ENCODE measurements at regions not wholly inside any gene's neighbourhood (a gene's known extent, or its start where the extent isn't known, plus 50 kb on each side); places are given as distances from the start of the nearest gene placed in this dataset.

DNA sequence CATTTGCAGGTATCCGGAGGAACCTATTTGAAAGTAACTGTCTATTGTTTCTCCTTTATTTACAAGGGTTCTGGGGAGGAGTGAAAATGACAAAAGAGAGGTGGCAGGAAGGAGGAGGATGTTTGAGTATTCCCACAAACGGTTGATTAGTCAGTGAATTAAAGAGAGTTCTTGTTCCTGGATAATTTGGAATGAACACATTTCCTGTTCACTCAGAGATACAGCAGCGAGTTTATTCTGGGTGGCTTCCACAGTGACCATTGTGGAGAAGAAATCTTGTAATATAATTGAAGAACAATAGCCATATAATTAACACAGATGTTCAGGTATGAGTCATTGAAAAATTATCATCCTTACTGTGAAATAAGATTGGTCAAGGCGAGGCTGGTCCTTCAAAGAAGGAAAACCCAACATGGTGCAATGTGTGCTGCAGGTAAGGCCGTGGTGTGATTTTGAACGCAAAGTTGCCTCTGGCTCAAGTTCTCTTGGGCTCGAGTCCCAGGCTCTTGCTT lies 77.3 kb downstream of the NFKBIZ start:
- ATAC-seq: no peak
- TF ChIP-seq GLIS3 (CRISPR knock-in tag; IDR thresholded peaks at IDR 0.05) (no peak), SNAI2 (CRISPR knock-in tag; IDR thresholded peaks at IDR 0.05) (no peak), ZC3H10 (CRISPR knock-in tag; IDR thresholded peaks at IDR 0.05) (no peak), ZFP30 (CRISPR knock-in tag; IDR thresholded peaks at IDR 0.05) (no peak), ZNF565 (CRISPR knock-in tag; conservative IDR thresholded peaks at IDR 0.05; ENCODE audit: low read depth) (no peak), ZNF70 (CRISPR knock-in tag; IDR thresholded peaks at IDR 0.05) (no peak), CREB5 (CRISPR knock-in tag; IDR thresholded peaks at IDR 0.05; ENCODE audit: low read depth) (no peak), PPARA (CRISPR knock-in tag; IDR thresholded peaks at IDR 0.05; ENCODE audit: borderline replicate concordance) (no peak), TCF4 (CRISPR knock-in tag; IDR thresholded peaks at IDR 0.05; ENCODE audit: borderline replicate concordance) (no peak), TOX (CRISPR knock-in tag; IDR thresholded peaks at IDR 0.05; ENCODE audit: borderline replicate concordance) (no peak), ARNTL (CRISPR knock-in tag; IDR thresholded peaks at IDR 0.05; ENCODE audit: borderline replicate concordance, low read depth) (no peak), RARB (CRISPR knock-in tag; IDR thresholded peaks at IDR 0.05) (no peak), ISL1 (CRISPR knock-in tag; IDR thresholded peaks at IDR 0.05) (no peak)
- TF ChIP-seq, protein P1, sequence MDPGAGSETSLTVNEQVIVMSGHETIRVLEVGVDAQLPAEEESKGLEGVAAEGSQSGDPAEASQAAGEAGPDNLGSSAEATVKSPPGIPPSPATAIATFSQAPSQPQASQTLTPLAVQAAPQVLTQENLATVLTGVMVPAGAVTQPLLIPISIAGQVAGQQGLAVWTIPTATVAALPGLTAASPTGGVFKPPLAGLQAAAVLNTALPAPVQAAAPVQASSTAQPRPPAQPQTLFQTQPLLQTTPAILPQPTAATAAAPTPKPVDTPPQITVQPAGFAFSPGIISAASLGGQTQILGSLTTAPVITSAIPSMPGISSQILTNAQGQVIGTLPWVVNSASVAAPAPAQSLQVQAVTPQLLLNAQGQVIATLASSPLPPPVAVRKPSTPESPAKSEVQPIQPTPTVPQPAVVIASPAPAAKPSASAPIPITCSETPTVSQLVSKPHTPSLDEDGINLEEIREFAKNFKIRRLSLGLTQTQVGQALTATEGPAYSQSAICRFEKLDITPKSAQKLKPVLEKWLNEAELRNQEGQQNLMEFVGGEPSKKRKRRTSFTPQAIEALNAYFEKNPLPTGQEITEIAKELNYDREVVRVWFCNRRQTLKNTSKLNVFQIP (CRISPR knock-in tag; IDR thresholded peaks at IDR 0.05; ENCODE audit: borderline replicate concordance, low read depth): no peak
- TF ChIP-seq, protein P2, sequence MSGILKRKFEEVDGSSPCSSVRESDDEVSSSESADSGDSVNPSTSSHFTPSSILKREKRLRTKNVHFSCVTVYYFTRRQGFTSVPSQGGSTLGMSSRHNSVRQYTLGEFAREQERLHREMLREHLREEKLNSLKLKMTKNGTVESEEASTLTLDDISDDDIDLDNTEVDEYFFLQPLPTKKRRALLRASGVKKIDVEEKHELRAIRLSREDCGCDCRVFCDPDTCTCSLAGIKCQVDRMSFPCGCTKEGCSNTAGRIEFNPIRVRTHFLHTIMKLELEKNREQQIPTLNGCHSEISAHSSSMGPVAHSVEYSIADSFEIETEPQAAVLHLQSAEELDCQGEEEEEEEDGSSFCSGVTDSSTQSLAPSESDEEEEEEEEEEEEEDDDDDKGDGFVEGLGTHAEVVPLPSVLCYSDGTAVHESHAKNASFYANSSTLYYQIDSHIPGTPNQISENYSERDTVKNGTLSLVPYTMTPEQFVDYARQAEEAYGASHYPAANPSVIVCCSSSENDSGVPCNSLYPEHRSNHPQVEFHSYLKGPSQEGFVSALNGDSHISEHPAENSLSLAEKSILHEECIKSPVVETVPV (CRISPR knock-in tag; IDR thresholded peaks at IDR 0.05): no peak
- TF ChIP-seq, protein P3, sequence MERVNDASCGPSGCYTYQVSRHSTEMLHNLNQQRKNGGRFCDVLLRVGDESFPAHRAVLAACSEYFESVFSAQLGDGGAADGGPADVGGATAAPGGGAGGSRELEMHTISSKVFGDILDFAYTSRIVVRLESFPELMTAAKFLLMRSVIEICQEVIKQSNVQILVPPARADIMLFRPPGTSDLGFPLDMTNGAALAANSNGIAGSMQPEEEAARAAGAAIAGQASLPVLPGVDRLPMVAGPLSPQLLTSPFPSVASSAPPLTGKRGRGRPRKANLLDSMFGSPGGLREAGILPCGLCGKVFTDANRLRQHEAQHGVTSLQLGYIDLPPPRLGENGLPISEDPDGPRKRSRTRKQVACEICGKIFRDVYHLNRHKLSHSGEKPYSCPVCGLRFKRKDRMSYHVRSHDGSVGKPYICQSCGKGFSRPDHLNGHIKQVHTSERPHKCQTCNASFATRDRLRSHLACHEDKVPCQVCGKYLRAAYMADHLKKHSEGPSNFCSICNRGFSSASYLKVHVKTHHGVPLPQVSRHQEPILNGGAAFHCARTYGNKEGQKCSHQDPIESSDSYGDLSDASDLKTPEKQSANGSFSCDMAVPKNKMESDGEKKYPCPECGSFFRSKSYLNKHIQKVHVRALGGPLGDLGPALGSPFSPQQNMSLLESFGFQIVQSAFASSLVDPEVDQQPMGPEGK (CRISPR knock-in tag; IDR thresholded peaks at IDR 0.05; ENCODE audit: borderline replicate concordance): no peak

- ATAC-seq: peak; percentile 80
- TF ChIP-seq ISL1 (CRISPR knock-in tag; IDR thresholded peaks at IDR 0.05) (peak; percentile 19; the same call in 1 of the 2 replicates), PPARA (CRISPR knock-in tag; IDR thresholded peaks at IDR 0.05; ENCODE audit: borderline replicate concordance) (no peak)
These were observed 79.6 kb downstream of the NFKBIZ start for GRCh38 chr3:101928890-101929289.

DNA sequence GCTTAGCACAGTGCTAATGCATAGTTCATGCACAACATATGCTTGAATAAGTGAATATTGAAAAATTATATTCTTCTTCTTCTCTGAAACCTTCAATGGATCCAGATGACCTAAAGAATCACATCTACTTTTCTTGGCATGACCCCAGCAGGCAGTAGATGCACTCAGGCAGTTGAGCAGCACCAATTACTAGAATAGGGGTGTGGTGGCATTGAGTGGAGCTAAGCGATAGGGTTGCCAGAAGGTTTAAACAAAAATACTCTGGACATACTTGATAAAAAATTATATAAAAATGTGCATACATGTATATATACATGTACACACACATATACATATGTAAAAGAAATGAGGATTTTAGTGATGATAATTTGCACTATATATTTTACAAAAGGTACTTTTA lies 81.8 kb downstream of the NFKBIZ start:
- ATAC-seq: no peak
- no peak for TF ChIP-seq ZC3H10 (CRISPR knock-in tag; IDR thresholded peaks at IDR 0.05)
- TF ChIP-seq PPARA (CRISPR knock-in tag; IDR thresholded peaks at IDR 0.05; ENCODE audit: borderline replicate concordance): no peak
- TF ChIP-seq ZFP30 (CRISPR knock-in tag; IDR thresholded peaks at IDR 0.05): no peak
- TF ChIP-seq ZNF8 (CRISPR knock-in tag; IDR thresholded peaks at IDR 0.05): no peak
- no peak for TF ChIP-seq ZFP3 (CRISPR knock-in tag; IDR thresholded peaks at IDR 0.05)
- TF ChIP-seq RARB (CRISPR knock-in tag; IDR thresholded peaks at IDR 0.05): no peak
- no peak for TF ChIP-seq TSHZ2 (CRISPR knock-in tag; IDR thresholded peaks at IDR 0.05)
- no peak for TF ChIP-seq OSR1 (CRISPR knock-in tag; IDR thresholded peaks at IDR 0.05)
- TF ChIP-seq TCF4 (CRISPR knock-in tag; IDR thresholded peaks at IDR 0.05; ENCODE audit: borderline replicate concordance): no peak
- no peak for TF ChIP-seq CREB5 (CRISPR knock-in tag; IDR thresholded peaks at IDR 0.05; ENCODE audit: low read depth)
- TF ChIP-seq, protein P3 (CRISPR knock-in tag; IDR thresholded peaks at IDR 0.05; ENCODE audit: borderline replicate concordance): no peak
- no peak for TF ChIP-seq BACH2 (CRISPR knock-in tag; IDR thresholded peaks at IDR 0.05; ENCODE audit: borderline replicate concordance)
- TF ChIP-seq, protein P1 (CRISPR knock-in tag; IDR thresholded peaks at IDR 0.05; ENCODE audit: borderline replicate concordance, low read depth): no peak
- no peak for TF ChIP-seq SNAI2 (CRISPR knock-in tag; IDR thresholded peaks at IDR 0.05)
- TF ChIP-seq ARNTL (CRISPR knock-in tag; IDR thresholded peaks at IDR 0.05; ENCODE audit: borderline replicate concordance, low read depth): no peak
- no peak for TF ChIP-seq CSDC2 (CRISPR knock-in tag; IDR thresholded peaks at IDR 0.05)
